ENCODE measurements at regions not wholly inside any gene's neighbourhood (a gene's known extent, or its start where the extent isn't known, plus 50 kb on each side); places are given as distances from the start of the nearest gene placed in this dataset.

- 100% methylated on average over 2 of the region's 2 CpGs for WGBS (ENCODE audit: insufficient coverage, insufficient replicate concordance, low lambda C conversion rate, missing lambda C conversion rate)
Measured at GRCh38 chr14:89473989-89474388, 57.0 kb upstream of the FOXN3 start.

More at GRCh38 chr14:89473989-89474388, 57.0 kb upstream of the FOXN3 start:
- Histone ChIP-seq H2AFZ (ENCODE audit: control insufficient read depth, low read depth, low read length) (no peak overlapping the region), H3K9ac (ENCODE audit: control insufficient read depth, insufficient read depth, low read length) (no peak overlapping the region), H4K20me1 (ENCODE audit: control insufficient read depth, insufficient read depth) (no peaks in the 10 kb centered on the region), H3K4me2 (ENCODE audit: control insufficient read depth, insufficient read depth) (no peak overlapping the region), H3K36me3 (ENCODE audit: control insufficient read depth in 2 of 2, insufficient read depth in 2 of 2, low read length in 1 of 2) (no peaks in the 10 kb centered on the region), H3K4me3 (no peak overlapping the region), H3K9me3 (replicated peaks; ENCODE audit: control insufficient read depth, insufficient read depth, low read length) (no peaks in the 10 kb centered on the region), H3K4me1 (ENCODE audit: control insufficient read depth, insufficient read depth, low read length) (no peaks in the 10 kb centered on the region), H3K27ac (ENCODE audit: control insufficient read depth, insufficient read depth) (no peak overlapping the region), H3K27me3 (replicated peaks in 1 of 2; ENCODE audit: control insufficient read depth in 2 of 2, insufficient read depth in 2 of 2, low read length in 1 of 2) (no peaks in the 10 kb centered on the region), H3K79me2 (ENCODE audit: control insufficient read depth, insufficient read depth, low read length) (no peaks in the 10 kb centered on the region)
- FAIRE-seq, result peak; percentile 18
- intact Hi-C loops (cut with micrococcal nuclease; ENCODE audit: unreplicated experiment) (no loop called here), in situ Hi-C loops (cut with MboI) (no loop called here)
- ChIA-PET RAD21 (ENCODE audit: unreplicated experiment) (no interaction called here), POLR2A (no interaction called here), SMC1A (ENCODE audit: uncharacterized antibody, unreplicated experiment) (no interaction called here), CTCF (no interaction called here)
- BruUV-seq (replicated peaks), result no TSS peak
- DNase-seq (ENCODE audit: low read depth, low spot score), result no peak
- no peak for ATAC-seq
- TF ChIP-seq NBN (IDR thresholded peaks at IDR 0.05) (no peak), ATF7 (IDR thresholded peaks at IDR 0.05; ENCODE audit: low read depth) (no peak), ZBTB40 (IDR thresholded peaks at IDR 0.05; ENCODE audit: borderline replicate concordance) (no peak), IKZF1 (conservative IDR thresholded peaks at IDR 0.05) (no peak), ZNF274 (IDR thresholded peaks at IDR 0.05; ENCODE audit: insufficient read depth, insufficient read length) (no peak)

Data from GM12878 (cell line).